Ovary (tissue), 3 donors: ENCODE measurements at regions not wholly inside any gene's neighbourhood (a gene's known extent, or its start where the extent isn't known, plus 50 kb on each side); places are given as distances from the start of the nearest gene placed in this dataset.

Experiments used
- POLR2A ChIP-seq: fragments of 450-650 bp; IDR thresholded peaks from one replicate; pipeline ENCODE4 v1.6.1; 2017; ENCODE audit warnings: antibody characterized with exemption, mild to moderate bottlenecking, moderate library complexity
- TF ChIP-seq, protein P1 (sequence below), 3 donors: fragments of 450-650 bp in 2 of 3; fragments of 200-600 bp in 1 of 3; IDR thresholded peaks; one replicate each; pipeline versions ENCODE4 v1.5.1 to v1.8.0; 2016 to 2022; ENCODE audit warnings: antibody characterized with exemption in 3 of 3, mild to moderate bottlenecking in 1 of 3
- donor health status: DM: no; HTN: no; CAD: no.

DNA sequence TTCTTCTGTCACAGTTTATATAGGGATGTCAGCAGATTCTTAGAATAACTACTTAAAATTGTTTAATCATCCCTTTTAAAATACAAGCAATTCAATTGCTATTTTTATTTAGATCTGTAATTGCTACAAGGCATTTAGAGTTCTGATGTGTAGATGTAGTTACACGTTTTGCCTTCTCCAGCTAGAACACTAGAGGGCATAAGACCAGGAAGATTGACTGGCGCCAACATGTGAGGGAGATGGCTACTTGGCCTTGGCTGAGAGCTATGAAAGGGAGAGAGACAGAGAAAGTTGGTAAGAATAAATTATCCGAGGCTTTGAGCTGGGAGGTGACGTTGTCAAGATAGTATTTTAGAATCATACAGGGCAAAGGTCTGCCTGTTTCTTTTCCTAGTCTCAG lies 563.7 kb upstream of the PRKX start:
- TF ChIP-seq, protein P1, sequence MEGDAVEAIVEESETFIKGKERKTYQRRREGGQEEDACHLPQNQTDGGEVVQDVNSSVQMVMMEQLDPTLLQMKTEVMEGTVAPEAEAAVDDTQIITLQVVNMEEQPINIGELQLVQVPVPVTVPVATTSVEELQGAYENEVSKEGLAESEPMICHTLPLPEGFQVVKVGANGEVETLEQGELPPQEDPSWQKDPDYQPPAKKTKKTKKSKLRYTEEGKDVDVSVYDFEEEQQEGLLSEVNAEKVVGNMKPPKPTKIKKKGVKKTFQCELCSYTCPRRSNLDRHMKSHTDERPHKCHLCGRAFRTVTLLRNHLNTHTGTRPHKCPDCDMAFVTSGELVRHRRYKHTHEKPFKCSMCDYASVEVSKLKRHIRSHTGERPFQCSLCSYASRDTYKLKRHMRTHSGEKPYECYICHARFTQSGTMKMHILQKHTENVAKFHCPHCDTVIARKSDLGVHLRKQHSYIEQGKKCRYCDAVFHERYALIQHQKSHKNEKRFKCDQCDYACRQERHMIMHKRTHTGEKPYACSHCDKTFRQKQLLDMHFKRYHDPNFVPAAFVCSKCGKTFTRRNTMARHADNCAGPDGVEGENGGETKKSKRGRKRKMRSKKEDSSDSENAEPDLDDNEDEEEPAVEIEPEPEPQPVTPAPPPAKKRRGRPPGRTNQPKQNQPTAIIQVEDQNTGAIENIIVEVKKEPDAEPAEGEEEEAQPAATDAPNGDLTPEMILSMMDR (IDR thresholded peaks at IDR 0.05) = no peak
- no peak for TF ChIP-seq POLR2A
